Fibroblast of lung (primary cell): ENCODE measurements at regions not wholly inside any gene's neighbourhood (a gene's known extent, or its start where the extent isn't known, plus 50 kb on each side); places are given as distances from the start of the nearest gene placed in this dataset.
A peak's percentile ranks its signal among the peaks of the same experiment; 100 is the strongest.

Source experiments
- DNase-seq, 2 donors: peaks; one replicate each; pipeline versions ENCODE4 v3.0.0 to v3.0.0-alpha.2; 2010; ENCODE audit warnings: low read depth in 2 of 2
- H2AFZ ChIP-seq: 2 replicates; pipeline ENCODE4 v1.5.1; 2012; ENCODE audit warnings: low read length, control low read depth, inconsistent platforms
- H3K27ac ChIP-seq: 2 replicates; pipeline ENCODE4 v1.5.1; 2011; ENCODE audit warnings: low read length, control low read depth; ENCODE audit not compliant: insufficient read depth
- H3K27me3 ChIP-seq: 2 replicates; pipeline ENCODE4 v1.5.1; 2011; ENCODE audit warnings: mild to moderate bottlenecking, low read length; ENCODE audit not compliant: control insufficient read depth, insufficient read depth
- H3K36me3 ChIP-seq: 2 replicates; pipeline ENCODE4 v1.5.1; 2011; ENCODE audit warnings: low read length; ENCODE audit not compliant: control insufficient read depth, insufficient read depth
- H3K4me1 ChIP-seq: 2 replicates; pipeline ENCODE4 v1.5.1; 2011; ENCODE audit warnings: low read length; ENCODE audit not compliant: control insufficient read depth, insufficient read depth; ENCODE audit errors: extremely low read depth
- H3K4me2 ChIP-seq: 2 replicates; pipeline ENCODE4 v1.5.1; 2011; ENCODE audit warnings: low read length, control low read depth; ENCODE audit not compliant: insufficient read depth; ENCODE audit errors: extremely low read depth
- H3K4me3 ChIP-seq, 4 experiments: fragments of 200-600 bp in 1 of 4; sonication (generic) in 1 of 4; replicated peaks in 1 of 4; 2 replicates each; pipeline ENCODE4 v1.5.1; 2011 to 2016; ENCODE audit warnings: low read length in 4 of 4, low read depth in 3 of 4, mild to moderate bottlenecking in 3 of 4, control low read depth in 2 of 4, inconsistent platforms in 1 of 4, mixed read lengths in 1 of 4; ENCODE audit not compliant: insufficient read depth in 1 of 4; ENCODE audit errors: control extremely low read depth in 1 of 4
- H3K79me2 ChIP-seq: 2 replicates; pipeline ENCODE4 v1.5.1; 2012; ENCODE audit warnings: mild to moderate bottlenecking, low read length, inconsistent platforms; ENCODE audit not compliant: control insufficient read depth, insufficient read depth
- H3K9ac ChIP-seq: 2 replicates; pipeline ENCODE4 v1.5.1; 2011; ENCODE audit warnings: mild to moderate bottlenecking, low read length, control low read depth; ENCODE audit not compliant: insufficient read depth
- H3K9me3 ChIP-seq: 2 replicates; pipeline ENCODE4 v1.5.1; 2012; ENCODE audit warnings: low read depth, low read length; ENCODE audit not compliant: control insufficient read depth, insufficient read depth
- H4K20me1 ChIP-seq: 2 replicates; pipeline ENCODE4 v1.5.1; 2011; ENCODE audit warnings: low read length; ENCODE audit not compliant: control insufficient read depth, insufficient read depth; ENCODE audit errors: extremely low read depth
- EZH2 ChIP-seq: IDR thresholded peaks from 2 replicates; pipeline ENCODE4 v1.5.1; 2012; ENCODE audit warnings: low read length, control low read depth, mild to moderate bottlenecking; ENCODE audit errors: missing control alignments
- TF ChIP-seq, protein P1 (sequence below), 2 donors: IDR thresholded peaks in 1 of 2; conservative IDR thresholded peaks in 1 of 2; 1 replicate in 1 of 2; 2 replicates in 1 of 2; pipeline ENCODE4 v1.5.1; 2011 to 2012; ENCODE audit warnings: low read length in 2 of 2, control low read depth in 1 of 2, inconsistent platforms in 1 of 2, low read depth in 1 of 2, mild to moderate bottlenecking in 1 of 2

DNA sequence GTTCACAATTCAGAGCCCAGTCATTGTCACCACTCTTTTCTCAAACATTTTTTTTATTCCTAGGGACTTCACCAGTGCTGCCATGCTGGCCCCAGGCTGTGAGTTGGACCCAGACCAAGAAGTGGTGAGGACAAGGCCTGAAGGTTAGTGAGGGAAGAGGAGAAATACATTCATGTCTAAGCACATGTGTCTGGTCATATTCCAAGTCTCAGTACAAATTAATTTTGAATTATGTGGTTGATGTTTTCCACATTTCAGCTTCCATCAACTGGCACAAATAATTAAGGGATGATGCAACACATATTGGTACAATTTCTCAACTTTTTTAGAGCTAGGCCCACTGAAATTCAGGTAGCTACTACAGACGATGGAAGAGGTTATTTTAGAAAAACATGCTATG, 106.6 kb upstream of the UPP2 start:
- Histone ChIP-seq H4K20me1 (no peaks in the 10 kb centered on the region), H3K4me1 (no peaks in the 10 kb centered on the region), H3K4me2 (no peak overlapping the region), H3K27me3 (peaks cover 3% of the 10 kb centered on the region), H3K9me3 (no peaks in the 10 kb centered on the region), H2AFZ (no peak overlapping the region), H3K79me2 (no peaks in the 10 kb centered on the region), H3K36me3 (no peaks in the 10 kb centered on the region), H3K27ac (no peak overlapping the region), H3K9ac (no peak overlapping the region), H3K4me3 (no peak overlapping the region)
- DNase-seq = no peak
- TF ChIP-seq, protein P1, sequence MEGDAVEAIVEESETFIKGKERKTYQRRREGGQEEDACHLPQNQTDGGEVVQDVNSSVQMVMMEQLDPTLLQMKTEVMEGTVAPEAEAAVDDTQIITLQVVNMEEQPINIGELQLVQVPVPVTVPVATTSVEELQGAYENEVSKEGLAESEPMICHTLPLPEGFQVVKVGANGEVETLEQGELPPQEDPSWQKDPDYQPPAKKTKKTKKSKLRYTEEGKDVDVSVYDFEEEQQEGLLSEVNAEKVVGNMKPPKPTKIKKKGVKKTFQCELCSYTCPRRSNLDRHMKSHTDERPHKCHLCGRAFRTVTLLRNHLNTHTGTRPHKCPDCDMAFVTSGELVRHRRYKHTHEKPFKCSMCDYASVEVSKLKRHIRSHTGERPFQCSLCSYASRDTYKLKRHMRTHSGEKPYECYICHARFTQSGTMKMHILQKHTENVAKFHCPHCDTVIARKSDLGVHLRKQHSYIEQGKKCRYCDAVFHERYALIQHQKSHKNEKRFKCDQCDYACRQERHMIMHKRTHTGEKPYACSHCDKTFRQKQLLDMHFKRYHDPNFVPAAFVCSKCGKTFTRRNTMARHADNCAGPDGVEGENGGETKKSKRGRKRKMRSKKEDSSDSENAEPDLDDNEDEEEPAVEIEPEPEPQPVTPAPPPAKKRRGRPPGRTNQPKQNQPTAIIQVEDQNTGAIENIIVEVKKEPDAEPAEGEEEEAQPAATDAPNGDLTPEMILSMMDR (conservative IDR thresholded peaks at IDR 0.05 in 1 of 2, IDR thresholded peaks at IDR 0.05 in 1 of 2; ENCODE audit: low read depth in 1 of 2, low read length in 2 of 2) = no peak
- no peak for TF ChIP-seq EZH2

DNA sequence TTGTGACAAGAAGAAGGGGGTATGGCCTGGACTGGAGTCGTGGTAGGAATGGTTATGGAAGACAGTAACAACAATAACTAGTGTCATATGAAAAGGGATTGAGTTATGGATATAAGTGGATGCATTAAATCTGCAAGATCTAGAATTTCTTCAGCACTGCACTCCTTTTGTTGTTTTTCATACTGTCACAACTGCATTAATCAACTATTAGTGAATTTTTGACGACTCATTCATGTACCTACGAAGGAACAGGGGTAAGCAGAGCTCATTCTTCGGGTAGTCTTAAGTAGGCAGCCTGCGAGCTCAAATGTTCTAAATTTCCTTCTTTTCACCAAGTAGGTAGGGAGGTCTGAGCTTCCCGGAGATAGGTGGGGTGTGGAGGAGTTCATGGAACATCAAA, 109.7 kb upstream of the UPP2 start:
- Histone ChIP-seq H3K9me3 (no peaks in the 10 kb centered on the region), H3K27ac (no peak overlapping the region), H3K79me2 (no peaks in the 10 kb centered on the region), H3K4me3 (no peak overlapping the region), H3K36me3 (no peaks in the 10 kb centered on the region), H2AFZ (no peak overlapping the region), H3K4me1 (no peaks in the 10 kb centered on the region), H3K9ac (no peak overlapping the region), H3K27me3 (peaks cover 3% of the 10 kb centered on the region), H4K20me1 (no peaks in the 10 kb centered on the region), H3K4me2 (no peak overlapping the region)
- no peak for TF ChIP-seq EZH2
- TF ChIP-seq, protein P1 (conservative IDR thresholded peaks at IDR 0.05 in 1 of 2, IDR thresholded peaks at IDR 0.05 in 1 of 2; ENCODE audit: low read depth in 1 of 2, low read length in 2 of 2) = no peak
- no peak for DNase-seq

DNA sequence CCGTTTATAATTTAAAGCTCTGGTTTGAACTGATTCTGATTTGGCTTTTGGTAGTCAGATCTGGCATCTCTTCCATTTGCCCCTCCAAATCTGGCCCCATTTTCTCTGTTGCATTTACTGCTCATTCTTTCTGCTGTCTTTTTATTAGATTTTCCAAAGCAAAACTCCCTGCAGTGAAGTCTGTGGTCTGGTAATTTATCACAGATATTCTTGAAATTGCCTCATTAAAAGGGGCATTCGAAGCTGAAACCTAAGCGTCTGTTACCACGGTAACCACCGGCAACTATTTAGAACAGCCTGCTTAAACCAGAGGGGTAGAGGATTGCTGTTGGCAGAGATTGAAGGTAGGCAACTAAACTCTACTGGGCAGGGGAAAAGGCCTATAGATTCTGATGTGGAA, 111.5 kb upstream of the UPP2 start:
- no peak for TF ChIP-seq EZH2
- TF ChIP-seq, protein P1 (conservative IDR thresholded peaks at IDR 0.05 in 1 of 2, IDR thresholded peaks at IDR 0.05 in 1 of 2; ENCODE audit: low read depth in 1 of 2, low read length in 2 of 2) = no peak
- Histone ChIP-seq H3K4me3 (no peak overlapping the region), H3K27me3 (peaks cover 3% of the 10 kb centered on the region), H3K4me2 (no peak overlapping the region), H3K9me3 (no peaks in the 10 kb centered on the region), H3K79me2 (no peaks in the 10 kb centered on the region), H3K36me3 (no peaks in the 10 kb centered on the region), H3K4me1 (no peaks in the 10 kb centered on the region), H3K27ac (no peak overlapping the region), H2AFZ (no peak overlapping the region), H3K9ac (no peak overlapping the region), H4K20me1 (no peaks in the 10 kb centered on the region)
- peak in 1 of 2 donors; percentile 10 for DNase-seq
